ENCODE measurements at regions not wholly inside any gene's neighbourhood (a gene's known extent, or its start where the extent isn't known, plus 50 kb on each side); places are given as distances from the start of the nearest gene placed in this dataset.
A peak's percentile ranks its signal among the peaks of the same experiment; 100 is the strongest.
"Not testable (repeated sequence)": the region's sequence is repeated elsewhere in the genome, so short reads cannot be mapped to it uniquely, and the experiment has no call there.

GRCh38 chr15:24437735-24438134, 237.8 kb upstream of the NPAP1 start:
- DNase-seq (ENCODE audit: low spot score); ATAC-seq: not testable (repeated sequence)

GRCh38 chr15:24477107-24478025, 198.2 kb upstream of the NPAP1 start:
- DNase-seq (ENCODE audit: low spot score); ATAC-seq: not testable (repeated sequence)

- DNase-seq (ENCODE audit: low spot score): not testable (repeated sequence)
- peak; percentile 19 for ATAC-seq
These were observed 189.5 kb upstream of the NPAP1 start for GRCh38 chr15:24485885-24486567.

GRCh38 chr15:24488164-24488907, 187.2 kb upstream of the NPAP1 start:
- not testable (repeated sequence) for DNase-seq (ENCODE audit: low spot score)
- ATAC-seq: peak; percentile 27

GRCh38 chr15:24505216-24505615, 170.4 kb upstream of the NPAP1 start:
- not testable (repeated sequence) for ATAC-seq

GRCh38 chr15:24509714-24510113, 165.9 kb upstream of the NPAP1 start:
- ATAC-seq; DNase-seq (ENCODE audit: low spot score): not testable (repeated sequence)

More at GRCh38 chr15:24505216-24505615, 170.4 kb upstream of the NPAP1 start:
- DNase-seq (ENCODE audit: low spot score): not testable (repeated sequence)

- not testable (repeated sequence) for ATAC-seq; DNase-seq (ENCODE audit: low spot score)
These were observed 164.0 kb upstream of the NPAP1 start for GRCh38 chr15:24511598-24511997.

- not testable (repeated sequence) for ATAC-seq; DNase-seq (ENCODE audit: low spot score)
These were observed 156.8 kb upstream of the NPAP1 start for GRCh38 chr15:24518772-24519171.

GRCh38 chr15:24531235-24531634, 144.3 kb upstream of the NPAP1 start:
- peak; percentile 86 for ATAC-seq
- DNase-seq (ENCODE audit: low spot score): peak; percentile 51

GRCh38 chr15:24534032-24534431, 141.5 kb upstream of the NPAP1 start:
- ATAC-seq: peak; percentile 70
- DNase-seq (ENCODE audit: low spot score): not testable (repeated sequence)

GRCh38 chr15:24557281-24557680, 118.3 kb upstream of the NPAP1 start:
- ATAC-seq; DNase-seq (ENCODE audit: low spot score): not testable (repeated sequence)

GRCh38 chr15:24607636-24608035, 67.9 kb upstream of the NPAP1 start:
- DNase-seq (ENCODE audit: low spot score) (no peak), ATAC-seq (no peak)

GRCh38 chr15:24617646-24618045, 57.9 kb upstream of the NPAP1 start:
- ATAC-seq: no peak

GRCh38 chr15:24621630-24622215, 53.9 kb upstream of the NPAP1 start:
- no peak for ATAC-seq
- DNase-seq (ENCODE audit: low spot score): no peak

More at GRCh38 chr15:24617646-24618045, 57.9 kb upstream of the NPAP1 start:
- DNase-seq (ENCODE audit: low spot score): no peak
